ENCODE measurements at regions not wholly inside any gene's neighbourhood (a gene's known extent, or its start where the extent isn't known, plus 50 kb on each side); places are given as distances from the start of the nearest gene placed in this dataset.

DNA sequence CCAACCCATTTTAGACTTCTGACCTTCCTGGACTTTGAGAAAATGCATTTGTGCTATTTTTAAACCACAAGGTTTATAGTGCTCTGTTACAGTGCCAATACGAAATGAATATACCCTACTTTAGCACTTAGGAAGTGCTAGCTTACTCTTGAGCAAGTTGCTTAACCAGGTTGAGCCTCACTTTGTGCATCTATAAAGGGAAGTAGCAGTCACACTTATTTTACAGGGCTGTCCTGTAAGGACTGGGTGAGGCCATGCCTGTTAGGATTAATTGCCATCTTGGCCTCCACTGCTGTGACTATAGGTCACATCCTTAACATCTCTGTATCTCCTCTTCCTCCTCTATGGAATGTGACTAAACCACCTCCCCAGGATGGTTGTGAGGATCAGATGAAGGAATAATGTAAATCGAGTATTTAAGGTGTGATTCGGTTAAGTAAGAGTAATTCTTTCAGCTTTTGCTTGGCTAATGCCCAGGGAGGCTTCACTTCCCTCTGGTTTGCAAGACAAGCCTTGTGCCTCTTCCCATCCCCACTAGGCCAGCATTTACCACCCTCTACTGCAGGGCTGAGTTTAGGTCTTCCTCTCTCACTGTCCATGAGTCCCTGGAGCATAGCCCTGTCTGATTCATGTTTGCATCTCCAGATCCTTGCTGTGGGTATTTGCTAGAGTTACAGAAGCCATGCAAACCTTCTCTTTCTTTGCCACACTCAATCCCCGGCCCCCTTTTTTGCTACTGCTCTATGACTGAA is 341.2 kb downstream of the ZNF521 start:
- no peak overlapping the region for H3K27ac Mint-ChIP-seq
- DNase-seq: no peak
- H3K56ac ChIP-seq (ENCODE audit: insufficient read length, low read depth, low read length): no peak overlapping the region
- no peak overlapping the region for H4K91ac ChIP-seq (ENCODE audit: insufficient read length, low read depth, low read length)
- no peak overlapping the region for H3K4me2 ChIP-seq (ENCODE audit: insufficient read depth, insufficient read length, low read length)
- H3K79me1 ChIP-seq (ENCODE audit: insufficient read depth, low read depth, low read length, poor library complexity, severe bottlenecking): no peaks in the 10 kb centered on the region
- H3K14ac ChIP-seq (ENCODE audit: insufficient read depth, low read length): no peak overlapping the region
- no peaks in the 10 kb centered on the region for H3K4me1 Mint-ChIP-seq
- H4K8ac ChIP-seq (replicated peaks; ENCODE audit: insufficient read length, low read depth, low read length): no peak overlapping the region
- H3K9ac ChIP-seq (ENCODE audit: extremely low read depth, insufficient read length, low read length): no peak overlapping the region
- TF ChIP-seq, protein P1, sequence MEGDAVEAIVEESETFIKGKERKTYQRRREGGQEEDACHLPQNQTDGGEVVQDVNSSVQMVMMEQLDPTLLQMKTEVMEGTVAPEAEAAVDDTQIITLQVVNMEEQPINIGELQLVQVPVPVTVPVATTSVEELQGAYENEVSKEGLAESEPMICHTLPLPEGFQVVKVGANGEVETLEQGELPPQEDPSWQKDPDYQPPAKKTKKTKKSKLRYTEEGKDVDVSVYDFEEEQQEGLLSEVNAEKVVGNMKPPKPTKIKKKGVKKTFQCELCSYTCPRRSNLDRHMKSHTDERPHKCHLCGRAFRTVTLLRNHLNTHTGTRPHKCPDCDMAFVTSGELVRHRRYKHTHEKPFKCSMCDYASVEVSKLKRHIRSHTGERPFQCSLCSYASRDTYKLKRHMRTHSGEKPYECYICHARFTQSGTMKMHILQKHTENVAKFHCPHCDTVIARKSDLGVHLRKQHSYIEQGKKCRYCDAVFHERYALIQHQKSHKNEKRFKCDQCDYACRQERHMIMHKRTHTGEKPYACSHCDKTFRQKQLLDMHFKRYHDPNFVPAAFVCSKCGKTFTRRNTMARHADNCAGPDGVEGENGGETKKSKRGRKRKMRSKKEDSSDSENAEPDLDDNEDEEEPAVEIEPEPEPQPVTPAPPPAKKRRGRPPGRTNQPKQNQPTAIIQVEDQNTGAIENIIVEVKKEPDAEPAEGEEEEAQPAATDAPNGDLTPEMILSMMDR (conservative IDR thresholded peaks at IDR 0.05): no peak
- no peak overlapping the region for H3K23ac ChIP-seq (ENCODE audit: insufficient read length, low read depth, low read length)
- no peak overlapping the region for H2BK12ac ChIP-seq (ENCODE audit: insufficient read length, low read depth, low read length)
- no peak overlapping the region for H3K27ac ChIP-seq (ENCODE audit: insufficient read length, low read depth, low read length)
- H4K5ac ChIP-seq (ENCODE audit: insufficient read length, low read depth, low read length): no peak overlapping the region
- H3K79me2 ChIP-seq (ENCODE audit: insufficient read depth, low read length): no peaks in the 10 kb centered on the region
- no peak overlapping the region for H2BK20ac ChIP-seq (ENCODE audit: low read depth, low read length, poor library complexity, severe bottlenecking)
- H2BK5ac ChIP-seq (ENCODE audit: insufficient read length, low read length): no peak overlapping the region
- H2BK15ac ChIP-seq (ENCODE audit: low read depth, low read length): no peak overlapping the region
- peaks cover 0 to 3% (median 2%) of the 10 kb centered on the region in 3 experiments; a peak in 3 of 7 replicates for H3K36me3 Mint-ChIP-seq (ENCODE audit: insufficient read depth in 1 of 3, low read depth in 3 of 3)
- no peak overlapping the region for H3T11ph ChIP-seq (ENCODE audit: low read length)
- H4K20me1 ChIP-seq (ENCODE audit: control insufficient read depth, insufficient read depth, insufficient read length): no peaks in the 10 kb centered on the region
- H3K27me3 Mint-ChIP-seq (ENCODE audit: low read depth): peaks cover 6% of the 10 kb centered on the region; the same call in 1 of the 2 replicates
- H3K4me1 ChIP-seq (ENCODE audit: insufficient read depth, low read length): no peaks in the 10 kb centered on the region; the same call in 1 of the 2 replicates
- no peak overlapping the region for H2BK120ac ChIP-seq (ENCODE audit: low read depth, low read length, poor library complexity, severe bottlenecking)
- H3K4ac ChIP-seq (ENCODE audit: low read depth, low read length): no peak overlapping the region
- H3K18ac ChIP-seq (ENCODE audit: insufficient read length, low read depth, low read length): no peak overlapping the region
- no peak overlapping the region for H2AFZ ChIP-seq (ENCODE audit: low read length)
- no CpG with 5 or more reads among the region's 4 CpGs for WGBS (ENCODE audit: extremely low coverage, insufficient read length, low lambda C conversion rate)
- H3K4me3 Mint-ChIP-seq: no peak overlapping the region
- peaks cover 11 to 23% of the 10 kb centered on the region in 2 experiments for H3K9me3 Mint-ChIP-seq
- no peaks in the 10 kb centered on the region for H3K23me2 ChIP-seq (ENCODE audit: insufficient read length, low read depth, low read length, poor library complexity, severe bottlenecking)
- H3K9me3 ChIP-seq (ENCODE audit: control insufficient read depth, low read depth, low read length): no peaks in the 10 kb centered on the region
- no peak overlapping the region for H2AK5ac ChIP-seq (ENCODE audit: insufficient read length, low read length)
- no peaks in the 10 kb centered on the region for H3K27me3 ChIP-seq (ENCODE audit: insufficient read depth, low read length)
